T-helper 17 cell (primary cell): ENCODE measurements at regions not wholly inside any gene's neighbourhood (a gene's known extent, or its start where the extent isn't known, plus 50 kb on each side); places are given as distances from the start of the nearest gene placed in this dataset.

ENCODE experiments used
- ATAC-seq: fragments of 150-1000 bp; cut with Tn5 transposase; 2 replicates; pipeline ENCODE4 v1.10.0; 2021; ENCODE audit warnings: mild to moderate bottlenecking, moderate library complexity
- DNase-seq, 3 donors: peaks; one replicate each; pipeline versions ENCODE4 v3.0.0 to v3.0.0-alpha.2; 2020 to 2021
- H3K9me3 ChIP-seq: one replicate; pipeline ENCODE4 v1.7.0; 2013; ENCODE audit warnings: low read length, mild to moderate bottlenecking; ENCODE audit not compliant: control insufficient read depth, poor library complexity, severe bottlenecking
- H3K27ac Mint-ChIP-seq: one replicate; pipeline ENCODE4 v1.8.0; 2022; ENCODE audit warnings: mild to moderate bottlenecking, moderate library complexity, mixed read lengths
- H3K27me3 Mint-ChIP-seq: one replicate; pipeline ENCODE4 v1.8.0; 2022; ENCODE audit warnings: mixed read lengths
- H3K36me3 Mint-ChIP-seq: one replicate; pipeline ENCODE4 v1.8.0; 2022; ENCODE audit warnings: low read depth, mixed read lengths
- H3K4me1 Mint-ChIP-seq: one replicate; pipeline ENCODE4 v1.8.0; 2022; ENCODE audit warnings: mild to moderate bottlenecking, mixed read lengths
- H3K4me3 Mint-ChIP-seq: one replicate; pipeline ENCODE4 v1.8.0; 2022; ENCODE audit warnings: mild to moderate bottlenecking, moderate library complexity, mixed read lengths

DNA sequence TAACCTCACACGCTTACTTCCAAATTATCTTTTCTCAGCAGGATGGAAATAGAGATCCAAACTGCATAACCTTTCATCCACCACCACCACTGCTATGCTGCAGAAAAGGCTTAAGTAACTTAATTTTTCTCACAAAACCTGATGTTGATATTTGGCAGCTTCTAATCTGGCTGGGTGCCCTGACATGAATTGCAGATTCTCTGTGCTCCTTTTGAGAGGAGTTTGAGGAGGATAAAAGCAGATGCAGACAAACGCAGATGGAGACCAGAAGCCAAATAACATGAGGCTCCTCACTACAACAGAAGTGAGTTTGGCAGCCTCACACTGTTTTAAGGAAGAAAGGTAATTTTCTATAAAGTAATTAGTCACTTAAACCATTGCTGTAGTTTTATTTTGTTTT, 646.2 kb upstream of the ATXN8OS start:
- H3K4me1 Mint-ChIP-seq = no peaks in the 10 kb centered on the region
- DNase-seq (no peak), ATAC-seq (no peak)
- H3K9me3 ChIP-seq = no peaks in the 10 kb centered on the region
- no peaks in the 10 kb centered on the region for H3K36me3 Mint-ChIP-seq
- H3K4me3 Mint-ChIP-seq = no peak overlapping the region
- H3K27me3 Mint-ChIP-seq = no peaks in the 10 kb centered on the region
- H3K27ac Mint-ChIP-seq = no peak overlapping the region

DNA sequence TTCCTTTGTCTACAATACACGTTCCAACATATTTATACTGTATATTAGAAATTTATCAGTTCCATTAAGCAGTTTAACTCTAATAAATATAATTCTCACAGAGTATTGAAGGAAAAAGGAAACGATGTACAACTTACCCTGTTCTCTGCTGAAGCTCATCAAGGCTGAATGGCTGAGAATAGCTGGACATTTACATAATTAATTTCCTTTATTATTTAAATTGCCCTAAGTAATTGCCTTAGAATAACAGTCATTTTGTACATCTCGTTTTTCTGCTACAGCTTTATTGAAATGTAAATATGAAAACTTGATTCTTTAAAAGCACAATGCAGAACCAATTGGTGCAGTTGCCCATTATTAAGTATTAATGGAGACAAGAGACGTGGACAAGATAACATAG, 648.3 kb upstream of the ATXN8OS start:
- H3K4me3 Mint-ChIP-seq = no peak overlapping the region
- no peaks in the 10 kb centered on the region for H3K9me3 ChIP-seq
- no peaks in the 10 kb centered on the region for H3K27me3 Mint-ChIP-seq
- no peaks in the 10 kb centered on the region for H3K4me1 Mint-ChIP-seq
- H3K27ac Mint-ChIP-seq = no peak overlapping the region
- DNase-seq (no peak), ATAC-seq (no peak)
- H3K36me3 Mint-ChIP-seq = no peaks in the 10 kb centered on the region

DNA sequence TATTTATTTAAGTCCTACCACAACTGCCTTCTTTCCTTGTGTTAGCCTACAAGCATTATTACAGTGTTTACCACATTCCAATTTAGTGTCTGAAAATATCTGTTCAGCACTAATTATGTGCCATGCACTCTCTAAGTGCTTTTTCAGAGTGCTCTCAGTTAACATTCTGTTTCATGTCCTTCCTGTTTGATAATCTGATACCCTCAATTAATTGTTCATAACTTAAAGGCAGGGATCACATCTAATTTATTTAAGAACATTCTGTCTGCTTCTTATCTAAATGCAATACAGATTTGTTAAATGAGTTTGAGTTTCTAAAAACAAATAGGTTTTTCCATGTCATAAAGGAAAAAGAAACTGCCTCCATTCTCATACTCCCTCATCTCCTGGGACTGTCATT, 649.6 kb upstream of the ATXN8OS start:
- no peak for ATAC-seq
- no peak overlapping the region for H3K27ac Mint-ChIP-seq
- no peaks in the 10 kb centered on the region for H3K4me1 Mint-ChIP-seq
- no peaks in the 10 kb centered on the region for H3K9me3 ChIP-seq
- H3K36me3 Mint-ChIP-seq = no peaks in the 10 kb centered on the region
- H3K27me3 Mint-ChIP-seq = no peaks in the 10 kb centered on the region
- DNase-seq = no peak
- H3K4me3 Mint-ChIP-seq = no peak overlapping the region

DNA sequence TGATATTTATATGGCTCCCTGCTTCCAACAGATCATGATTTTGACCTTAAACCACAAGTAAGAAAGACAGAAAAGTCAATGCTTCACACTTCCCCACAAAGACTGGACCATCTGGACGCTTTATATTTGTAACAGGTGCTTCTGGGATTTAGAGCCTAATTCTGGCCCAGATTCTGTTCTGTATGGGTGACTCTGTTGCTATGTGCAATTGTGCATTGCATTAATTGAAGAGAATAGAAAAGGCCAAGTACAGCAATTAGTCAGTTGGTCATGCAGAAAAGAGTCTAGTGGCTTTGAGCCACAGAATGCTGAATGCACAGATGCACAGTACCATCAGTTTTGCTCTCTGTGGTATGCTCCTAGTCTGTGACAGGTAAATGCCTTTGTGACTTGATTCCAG, 657.4 kb upstream of the ATXN8OS start:
- Mint-ChIP-seq H3K4me3 (no peak overlapping the region), H3K27me3 (no peaks in the 10 kb centered on the region), H3K27ac (no peak overlapping the region), H3K4me1 (no peaks in the 10 kb centered on the region), H3K36me3 (no peaks in the 10 kb centered on the region)
- DNase-seq = no peak
- H3K9me3 ChIP-seq = no peaks in the 10 kb centered on the region
- no peak for ATAC-seq

DNA sequence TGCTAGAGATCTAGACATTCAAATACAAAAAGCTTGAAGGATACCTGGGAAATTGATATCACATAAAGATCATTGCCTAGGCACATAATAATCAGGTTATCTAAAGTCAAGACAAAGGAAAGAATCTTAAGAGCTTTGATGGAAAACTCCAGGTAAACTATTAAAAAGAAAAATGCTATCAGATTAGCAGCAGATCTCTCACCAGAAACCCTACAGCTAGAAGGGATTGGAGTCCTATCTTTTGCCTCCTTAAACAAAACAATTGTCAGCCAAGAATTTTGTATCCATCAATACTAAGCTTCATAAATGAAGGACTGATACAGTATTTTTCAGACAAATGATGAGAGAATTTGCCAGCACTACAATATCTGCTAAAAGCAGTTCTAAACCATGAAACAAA, 682.4 kb upstream of the ATXN8OS start:
- no peak overlapping the region for H3K27ac Mint-ChIP-seq
- no peaks in the 10 kb centered on the region for H3K27me3 Mint-ChIP-seq
- no peaks in the 10 kb centered on the region for H3K9me3 ChIP-seq
- H3K4me3 Mint-ChIP-seq = no peak overlapping the region
- H3K4me1 Mint-ChIP-seq = no peaks in the 10 kb centered on the region
- no peak for DNase-seq
- no peaks in the 10 kb centered on the region for H3K36me3 Mint-ChIP-seq
- ATAC-seq = no peak

DNA sequence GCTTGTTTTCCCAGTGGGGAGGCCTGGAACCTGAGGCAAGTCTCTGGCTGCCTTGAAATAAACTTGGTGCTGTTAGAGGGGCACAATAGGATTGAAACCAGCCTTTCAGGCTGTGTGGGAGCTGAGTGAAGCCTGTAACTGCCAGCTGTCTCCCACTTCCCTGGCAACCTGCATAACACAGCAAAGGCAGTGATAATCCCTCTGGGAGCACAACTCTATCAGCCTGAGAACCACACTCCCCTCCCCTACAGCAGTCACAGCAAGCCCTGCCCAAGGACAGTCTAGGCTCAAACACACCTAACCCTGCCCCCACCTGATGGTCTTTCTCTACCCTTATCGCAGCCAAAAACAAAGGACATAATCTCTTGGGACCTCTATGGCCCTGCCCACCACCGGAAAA, 683.8 kb upstream of the ATXN8OS start:
- Mint-ChIP-seq H3K27ac (no peak overlapping the region), H3K4me1 (no peaks in the 10 kb centered on the region), H3K4me3 (no peak overlapping the region), H3K36me3 (no peaks in the 10 kb centered on the region), H3K27me3 (no peaks in the 10 kb centered on the region)
- DNase-seq (no peak), ATAC-seq (no peak)
- no peaks in the 10 kb centered on the region for H3K9me3 ChIP-seq

DNA sequence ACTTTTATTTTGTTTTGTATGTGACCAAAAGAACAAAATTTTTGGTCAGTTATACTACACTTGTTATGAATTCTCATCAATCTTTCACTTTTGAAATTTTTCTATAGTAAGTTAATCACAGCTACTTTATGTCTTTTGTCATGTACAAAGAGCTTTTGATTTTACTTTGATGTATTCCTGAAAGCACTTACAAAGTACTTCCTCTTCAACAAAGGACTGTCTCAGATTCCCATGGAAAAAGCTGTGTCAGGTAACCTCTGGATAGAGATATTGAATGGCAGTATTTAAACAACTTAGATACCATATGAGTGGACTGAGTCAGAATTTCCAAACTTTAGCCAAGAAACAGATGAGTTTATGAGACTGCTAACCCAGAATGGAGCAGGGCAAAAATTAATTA, 689.3 kb upstream of the ATXN8OS start:
- no peak overlapping the region for H3K4me3 Mint-ChIP-seq
- H3K27me3 Mint-ChIP-seq = no peaks in the 10 kb centered on the region
- no peak for ATAC-seq
- no peaks in the 10 kb centered on the region for H3K4me1 Mint-ChIP-seq
- no peaks in the 10 kb centered on the region for H3K36me3 Mint-ChIP-seq
- H3K9me3 ChIP-seq = no peaks in the 10 kb centered on the region
- no peak for DNase-seq
- no peak overlapping the region for H3K27ac Mint-ChIP-seq

DNA sequence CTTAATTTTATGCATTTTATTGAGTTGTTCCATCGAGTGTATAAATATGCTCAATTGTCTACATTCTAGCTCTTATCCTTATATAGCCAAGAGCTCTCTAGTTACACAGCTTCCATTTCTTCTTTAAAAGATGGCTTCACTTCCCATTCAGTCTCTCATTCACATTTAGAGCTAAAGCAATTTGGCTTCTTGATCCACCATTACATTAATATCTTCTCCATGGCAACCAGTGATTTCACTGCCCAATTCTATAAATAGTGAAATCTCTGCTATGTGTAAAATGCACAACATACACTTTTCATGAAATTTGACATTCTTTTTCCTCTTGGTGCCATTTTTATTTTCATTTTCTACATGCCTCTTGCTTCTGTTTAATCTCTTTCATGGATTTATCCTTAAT, 696.9 kb upstream of the ATXN8OS start:
- Mint-ChIP-seq H3K27me3 (no peaks in the 10 kb centered on the region), H3K36me3 (no peaks in the 10 kb centered on the region), H3K4me1 (no peaks in the 10 kb centered on the region), H3K27ac (no peak overlapping the region), H3K4me3 (no peak overlapping the region)
- DNase-seq (no peak), ATAC-seq (no peak)
- no peaks in the 10 kb centered on the region for H3K9me3 ChIP-seq

DNA sequence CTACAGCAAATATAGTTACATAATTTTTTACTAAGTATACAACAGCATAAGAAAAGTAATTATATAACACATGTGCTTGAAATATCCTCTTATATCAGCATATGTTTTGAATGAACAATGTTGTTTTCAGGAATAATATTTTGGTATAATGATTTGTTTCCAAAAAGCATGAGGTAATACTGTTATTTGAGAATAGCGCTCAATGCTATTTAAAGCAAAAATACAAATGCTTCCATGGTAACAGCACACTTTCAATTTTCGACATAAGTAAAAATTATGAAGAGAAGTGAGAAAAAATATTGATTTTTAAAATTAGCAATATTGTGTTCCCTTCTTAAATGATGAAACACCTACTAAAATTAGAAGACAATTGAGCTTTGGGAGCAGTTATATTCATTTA, 715.9 kb upstream of the ATXN8OS start:
- H3K36me3 Mint-ChIP-seq = no peaks in the 10 kb centered on the region
- ATAC-seq = no peak
- H3K4me1 Mint-ChIP-seq = no peaks in the 10 kb centered on the region
- DNase-seq = no peak
- no peaks in the 10 kb centered on the region for H3K9me3 ChIP-seq
- H3K27ac Mint-ChIP-seq = no peak overlapping the region
- H3K27me3 Mint-ChIP-seq = no peaks in the 10 kb centered on the region
- H3K4me3 Mint-ChIP-seq = no peak overlapping the region

DNA sequence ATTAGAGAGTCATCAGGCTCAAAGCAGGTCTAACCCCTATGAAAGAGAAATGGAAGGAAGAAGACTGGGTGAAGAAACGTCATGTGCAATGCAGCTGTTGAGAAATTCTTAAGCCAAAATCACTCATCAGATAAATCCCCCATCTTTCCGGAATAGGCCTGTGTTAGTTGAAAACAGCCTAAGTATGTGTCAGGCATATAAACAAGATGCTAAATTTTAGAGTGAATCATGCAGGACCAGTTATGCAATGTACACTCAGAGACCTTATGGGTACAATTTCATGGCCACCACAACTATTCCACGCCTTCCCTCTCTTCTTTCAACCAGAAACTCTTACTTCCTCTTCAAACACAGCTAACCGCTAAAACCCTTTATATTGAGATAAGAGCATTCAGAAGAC, 717.7 kb upstream of the ATXN8OS start:
- Mint-ChIP-seq H3K36me3 (no peaks in the 10 kb centered on the region), H3K27ac (no peak overlapping the region), H3K27me3 (no peaks in the 10 kb centered on the region), H3K4me3 (no peak overlapping the region), H3K4me1 (no peaks in the 10 kb centered on the region)
- H3K9me3 ChIP-seq = no peaks in the 10 kb centered on the region
- DNase-seq (no peak), ATAC-seq (no peak)

DNA sequence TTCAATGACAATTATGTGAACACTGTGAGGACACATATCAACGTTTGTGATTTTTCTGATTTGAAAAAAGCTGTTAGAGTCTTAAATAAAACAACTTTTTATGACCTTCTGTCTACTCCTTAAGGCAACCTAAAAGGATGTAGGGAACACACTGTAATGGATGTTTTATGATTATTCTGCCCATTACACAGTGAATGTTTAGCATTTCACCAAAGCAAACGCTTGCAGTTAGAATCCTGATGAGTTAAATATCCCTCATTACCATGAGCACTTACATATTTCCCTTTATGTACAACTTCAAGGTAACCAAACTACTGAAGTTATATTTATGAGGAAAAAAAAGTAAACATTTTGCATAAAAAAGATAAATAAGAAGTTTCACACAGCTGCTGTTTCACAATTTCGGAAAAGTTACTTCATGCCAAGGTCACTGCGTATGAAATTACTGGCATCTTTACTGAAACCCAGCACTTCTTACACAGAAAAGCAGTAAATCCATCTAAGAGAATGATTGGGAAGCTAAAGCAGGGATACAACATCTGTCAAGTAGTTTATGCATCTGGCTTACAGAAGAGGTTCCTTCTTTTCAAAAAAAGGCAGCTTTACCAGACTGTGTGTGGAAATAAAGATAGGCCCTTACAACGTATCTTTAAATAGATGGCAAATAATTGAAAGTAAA, 733.7 kb upstream of the ATXN8OS start:
- Mint-ChIP-seq H3K4me3 (no peak overlapping the region), H3K4me1 (no peaks in the 10 kb centered on the region), H3K27me3 (no peaks in the 10 kb centered on the region), H3K27ac (no peak overlapping the region), H3K36me3 (no peaks in the 10 kb centered on the region)
- no peak for DNase-seq
- no peak for ATAC-seq
- peaks cover 2% of the 10 kb centered on the region for H3K9me3 ChIP-seq

DNA sequence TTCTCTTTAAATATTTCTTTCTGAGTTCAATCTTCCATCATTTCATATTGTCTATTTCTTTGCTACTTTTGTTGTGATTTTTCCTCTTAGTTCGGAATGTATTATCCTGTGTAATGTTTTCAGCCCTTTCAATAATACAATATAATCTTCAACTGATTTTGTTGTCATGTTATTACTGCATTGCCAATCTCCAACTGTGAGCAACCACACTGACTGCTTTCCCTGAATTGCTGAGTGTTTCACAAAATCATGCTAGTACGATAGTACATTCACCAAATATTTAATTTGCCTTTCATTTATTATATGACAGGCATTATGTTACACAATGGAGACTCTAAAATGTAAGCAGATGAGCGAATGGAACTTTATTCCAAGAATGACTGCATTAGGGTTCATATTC, 744.3 kb upstream of the ATXN8OS start:
- ATAC-seq (no peak), DNase-seq (no peak)
- no peaks in the 10 kb centered on the region for H3K9me3 ChIP-seq
- no peaks in the 10 kb centered on the region for H3K27me3 Mint-ChIP-seq
- H3K36me3 Mint-ChIP-seq = no peaks in the 10 kb centered on the region
- no peak overlapping the region for H3K4me3 Mint-ChIP-seq
- H3K27ac Mint-ChIP-seq = no peak overlapping the region
- no peaks in the 10 kb centered on the region for H3K4me1 Mint-ChIP-seq

DNA sequence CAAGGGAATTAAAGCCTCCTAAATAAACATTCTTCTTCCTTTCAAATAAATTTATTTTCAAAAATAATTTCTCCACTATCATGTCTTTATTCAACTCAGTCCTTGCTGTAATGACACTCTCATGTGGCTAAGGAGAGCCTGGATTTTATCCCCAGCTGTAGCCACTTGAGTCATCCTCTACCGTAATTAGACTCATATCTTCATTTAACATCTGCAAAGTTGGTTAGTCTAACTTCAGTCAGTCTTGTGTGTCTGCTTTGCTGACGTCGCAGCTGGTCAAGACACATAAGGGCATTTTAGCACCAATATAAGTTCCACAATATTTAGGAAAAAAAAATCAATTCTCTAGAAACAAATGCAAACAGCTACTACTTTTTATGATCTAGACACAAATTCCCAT, 776.4 kb upstream of the ATXN8OS start:
- Mint-ChIP-seq H3K4me1 (no peaks in the 10 kb centered on the region), H3K27me3 (no peaks in the 10 kb centered on the region), H3K27ac (no peak overlapping the region), H3K36me3 (no peaks in the 10 kb centered on the region), H3K4me3 (no peak overlapping the region)
- peaks cover 3% of the 10 kb centered on the region for H3K9me3 ChIP-seq
- no peak for DNase-seq
- ATAC-seq = no peak

DNA sequence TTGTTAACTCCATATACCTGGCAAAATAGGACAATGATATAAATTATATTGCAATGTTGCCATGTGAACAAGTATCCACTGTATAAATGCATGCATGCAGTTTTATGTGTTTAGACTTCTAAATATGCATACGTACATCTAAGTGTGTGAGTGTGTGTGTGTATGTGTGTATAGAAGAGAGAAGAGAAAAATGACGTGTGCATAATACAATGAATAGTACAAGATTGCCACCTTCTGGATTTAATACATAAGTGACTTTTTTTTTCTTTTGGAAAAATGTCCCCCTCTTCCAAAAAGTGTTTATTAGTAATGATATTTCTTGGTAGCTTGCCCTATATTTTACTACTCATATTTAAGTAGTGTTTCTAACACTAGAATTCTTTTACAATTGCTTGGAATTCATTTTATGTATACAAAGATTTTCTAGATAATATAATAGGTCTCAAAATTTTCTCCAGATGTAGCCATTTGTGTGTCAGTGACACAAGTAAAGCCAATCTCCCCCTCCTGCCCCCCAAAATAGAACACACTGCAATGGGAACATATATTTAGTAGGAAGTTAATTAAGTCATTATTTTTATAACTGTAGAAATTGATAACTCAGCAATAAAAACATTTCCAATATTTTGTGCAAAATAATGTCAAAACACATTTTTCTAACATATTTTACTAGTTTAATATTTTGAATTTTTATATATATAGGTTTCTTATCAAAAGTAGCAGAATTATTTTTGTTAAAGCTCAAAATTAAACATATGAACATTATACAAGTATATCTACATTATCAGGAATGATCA, 783.3 kb upstream of the ATXN8OS start:
- Mint-ChIP-seq H3K4me1 (no peaks in the 10 kb centered on the region), H3K4me3 (no peak overlapping the region), H3K27ac (no peak overlapping the region), H3K36me3 (no peaks in the 10 kb centered on the region), H3K27me3 (no peaks in the 10 kb centered on the region)
- H3K9me3 ChIP-seq = peaks cover 3% of the 10 kb centered on the region
- ATAC-seq = no peak
- DNase-seq = no peak
